OCI-LY7 (cell line): ENCODE measurements at regions not wholly inside any gene's neighbourhood (a gene's known extent, or its start where the extent isn't known, plus 50 kb on each side); places are given as distances from the start of the nearest gene placed in this dataset.

Source experiments
- EZH2phosphoT487 ChIP-seq: fragments of 200-600 bp; sonication (generic); IDR thresholded peaks from 2 replicates; pipeline ENCODE4 v1.6.1; 2018; ENCODE audit warnings: low read depth, borderline replicate concordance, mild to moderate bottlenecking, mixed run types, antibody characterized with exemption, low read length, moderate library complexity, mixed read lengths
- TF ChIP-seq, protein P1 (sequence below): fragments of 200-600 bp; sonication (generic); conservative IDR thresholded peaks from 2 replicates; pipeline ENCODE4 v1.5.1; 2014; ENCODE audit warnings: mild to moderate bottlenecking, antibody characterized with exemption, low read length, moderate library complexity, mixed read lengths

DNA sequence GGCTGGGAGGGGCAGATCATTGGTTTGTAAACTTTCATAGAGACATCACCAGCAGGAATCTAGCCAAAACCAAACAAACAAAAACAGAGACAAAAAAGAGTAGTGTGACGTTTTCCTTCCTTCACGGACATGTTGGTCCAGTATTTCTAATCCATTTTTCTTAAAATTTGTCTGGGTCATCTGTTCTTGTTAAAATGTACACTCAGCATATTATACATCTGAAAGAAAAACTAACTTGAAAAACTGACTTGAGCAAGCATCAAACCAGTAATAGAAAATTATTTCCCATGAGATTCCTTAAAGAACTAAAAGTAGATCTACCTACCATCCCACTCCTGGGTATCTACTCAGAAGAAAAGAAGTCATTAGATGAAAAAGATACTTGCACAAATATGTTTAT, 164.2 kb downstream of the KLF6 start:
- TF ChIP-seq, protein P1, sequence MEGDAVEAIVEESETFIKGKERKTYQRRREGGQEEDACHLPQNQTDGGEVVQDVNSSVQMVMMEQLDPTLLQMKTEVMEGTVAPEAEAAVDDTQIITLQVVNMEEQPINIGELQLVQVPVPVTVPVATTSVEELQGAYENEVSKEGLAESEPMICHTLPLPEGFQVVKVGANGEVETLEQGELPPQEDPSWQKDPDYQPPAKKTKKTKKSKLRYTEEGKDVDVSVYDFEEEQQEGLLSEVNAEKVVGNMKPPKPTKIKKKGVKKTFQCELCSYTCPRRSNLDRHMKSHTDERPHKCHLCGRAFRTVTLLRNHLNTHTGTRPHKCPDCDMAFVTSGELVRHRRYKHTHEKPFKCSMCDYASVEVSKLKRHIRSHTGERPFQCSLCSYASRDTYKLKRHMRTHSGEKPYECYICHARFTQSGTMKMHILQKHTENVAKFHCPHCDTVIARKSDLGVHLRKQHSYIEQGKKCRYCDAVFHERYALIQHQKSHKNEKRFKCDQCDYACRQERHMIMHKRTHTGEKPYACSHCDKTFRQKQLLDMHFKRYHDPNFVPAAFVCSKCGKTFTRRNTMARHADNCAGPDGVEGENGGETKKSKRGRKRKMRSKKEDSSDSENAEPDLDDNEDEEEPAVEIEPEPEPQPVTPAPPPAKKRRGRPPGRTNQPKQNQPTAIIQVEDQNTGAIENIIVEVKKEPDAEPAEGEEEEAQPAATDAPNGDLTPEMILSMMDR = no peak
- no peak for TF ChIP-seq EZH2phosphoT487
